OCI-LY3 (cell line): ENCODE measurements at regions not wholly inside any gene's neighbourhood (a gene's known extent, or its start where the extent isn't known, plus 50 kb on each side); places are given as distances from the start of the nearest gene placed in this dataset.

Source experiments
- CTCF ChIP-seq: fragments of 200-600, 300-600 bp; sonication (generic); IDR thresholded peaks from 2 replicates; pipeline ENCODE4 v1.5.1; 2014; ENCODE audit warnings: antibody characterized with exemption, low read length, low read depth
- EZH2phosphoT487 ChIP-seq: fragments of 200-600 bp; shearing (Covaris generic); IDR thresholded peaks from 2 replicates; pipeline ENCODE4 v1.6.1; 2018; ENCODE audit warnings: antibody characterized with exemption, mixed run types, low read depth

GRCh38 chr9:74044844-74045243, 452.3 kb upstream of the RORB start:
- TF ChIP-seq CTCF = no peak
- TF ChIP-seq EZH2phosphoT487 = no peak
